Erythroblast (primary cell): ENCODE measurements at regions not wholly inside any gene's neighbourhood (a gene's known extent, or its start where the extent isn't known, plus 50 kb on each side); places are given as distances from the start of the nearest gene placed in this dataset.

Source experiments
- GATA1 ChIP-seq: IDR thresholded peaks from 2 replicates; pipeline ENCODE4 v1.6.1; 2011; ENCODE audit warnings: low read depth, mild to moderate bottlenecking, control low read depth, low read length, moderate library complexity
- POLR2A ChIP-seq: IDR thresholded peaks from 2 replicates; pipeline ENCODE4 v1.6.1; 2011; ENCODE audit warnings: mild to moderate bottlenecking, low read length

DNA sequence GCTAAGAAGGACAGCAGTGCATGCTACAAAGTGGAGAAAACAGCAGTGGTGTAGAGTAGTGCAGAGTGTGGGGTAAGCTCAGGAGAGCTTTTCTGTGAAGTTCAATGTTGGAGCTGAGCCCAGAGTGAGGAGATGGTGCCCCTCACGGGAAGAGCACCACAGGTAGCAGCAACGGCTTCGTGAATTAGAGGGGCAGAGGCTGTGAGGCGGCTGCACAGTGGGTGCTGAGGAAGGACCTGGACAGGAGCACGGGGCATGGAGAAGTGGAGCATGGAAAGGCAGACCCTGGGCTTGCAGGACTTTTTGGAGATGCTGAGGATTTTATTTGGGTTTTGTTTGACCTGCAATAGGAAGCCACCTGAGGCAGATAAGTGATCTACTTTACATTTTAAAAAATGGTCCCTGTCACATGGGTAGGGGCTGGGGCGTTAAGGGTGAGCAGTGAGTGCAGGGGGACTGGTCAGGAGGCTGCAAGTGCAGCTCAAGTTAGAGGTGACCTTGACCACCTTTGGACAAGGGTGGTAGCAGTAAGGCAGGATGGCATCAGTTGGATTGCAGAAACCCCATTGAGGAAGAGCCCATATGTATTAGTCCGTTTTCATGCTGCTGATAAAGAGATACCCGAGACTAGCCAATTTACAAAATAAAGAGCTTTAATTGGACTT, 85.0 kb downstream of the MYCN start:
- TF ChIP-seq POLR2A = no peak
- no peak for TF ChIP-seq GATA1
